Esophagus (tissue), 2 donors: ENCODE measurements at regions not wholly inside any gene's neighbourhood (a gene's known extent, or its start where the extent isn't known, plus 50 kb on each side); places are given as distances from the start of the nearest gene placed in this dataset.

ENCODE experiments used
- H3K27ac ChIP-seq, 2 donors: one replicate each; pipeline ENCODE4 v1.5.1; 2013; ENCODE audit warnings: low read depth in 2 of 2, mild to moderate bottlenecking in 2 of 2, inconsistent platforms in 1 of 2, low read length in 1 of 2, moderate library complexity in 1 of 2
- H3K27me3 ChIP-seq, 2 donors: one replicate each; pipeline ENCODE4 v1.6.1; 2013; ENCODE audit warnings: low read length in 2 of 2, control low read depth in 1 of 2, mild to moderate bottlenecking in 1 of 2; ENCODE audit not compliant: insufficient read depth in 2 of 2, control insufficient read depth in 1 of 2
- H3K36me3 ChIP-seq, 2 donors: one replicate each; pipeline ENCODE4 v1.6.1; 2013; ENCODE audit warnings: low read length in 1 of 2; ENCODE audit not compliant: control insufficient read depth in 2 of 2, insufficient read depth in 2 of 2
- H3K4me1 ChIP-seq, 2 donors: one replicate each; pipeline ENCODE4 v1.6.1; 2013; ENCODE audit warnings: low read length in 1 of 2; ENCODE audit not compliant: control insufficient read depth in 2 of 2, insufficient read depth in 2 of 2
- H3K4me3 ChIP-seq, 2 donors: one replicate each; pipeline ENCODE4 v1.5.1; 2013; ENCODE audit warnings: low read length in 2 of 2, mild to moderate bottlenecking in 2 of 2, low read depth in 1 of 2, moderate library complexity in 1 of 2
- H3K9me3 ChIP-seq, 2 donors: one replicate each; pipeline ENCODE4 v1.6.1; 2013; ENCODE audit warnings: mild to moderate bottlenecking in 2 of 2, low read depth in 1 of 2, low read length in 1 of 2, moderate library complexity in 1 of 2; ENCODE audit not compliant: control insufficient read depth in 2 of 2, insufficient read depth in 1 of 2
- WGBS, 2 donors: extraction: QIAGEN DNeasy Blood & Tissue Kit; methylation state at CpG; one replicate each; pipeline ENCODE4 v1.1.7; 2013; 5-methylcytosine and 5-hydroxymethylcytosine counted together
- donor health status: healthy with polysubstance abuse.
- donor health status: Bipolar disorder and iron deficiency.

DNA sequence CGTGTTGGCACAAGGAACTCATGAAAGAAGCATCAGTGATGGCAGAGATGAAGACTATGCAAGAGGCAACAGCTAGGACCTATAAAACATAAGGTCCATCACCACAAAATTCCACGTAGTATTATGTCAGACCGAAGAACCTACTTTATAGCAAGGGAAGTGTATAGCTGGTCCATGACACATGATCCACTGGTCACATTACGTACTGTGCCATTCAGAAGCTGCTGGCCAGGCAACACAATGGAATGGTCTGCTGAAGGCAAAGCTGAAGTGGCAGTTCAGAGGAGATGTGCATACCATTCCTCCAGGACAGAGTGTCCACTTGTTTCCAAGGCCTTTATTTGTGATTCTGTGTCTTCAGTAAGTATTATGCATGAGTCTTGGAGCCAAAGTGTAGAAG is 215.5 kb upstream of the UGT8 start:
- no peak overlapping the region for H3K4me3 ChIP-seq
- H3K27ac ChIP-seq = no peak overlapping the region
- 87 to 89% methylated on average over 4 of the region's 4 CpGs for WGBS, 2 donors
- no peaks in the 10 kb centered on the region for H3K4me1 ChIP-seq
- no peaks in the 10 kb centered on the region for H3K27me3 ChIP-seq
- no peaks in the 10 kb centered on the region for H3K36me3 ChIP-seq
- H3K9me3 ChIP-seq = no peaks in the 10 kb centered on the region

DNA sequence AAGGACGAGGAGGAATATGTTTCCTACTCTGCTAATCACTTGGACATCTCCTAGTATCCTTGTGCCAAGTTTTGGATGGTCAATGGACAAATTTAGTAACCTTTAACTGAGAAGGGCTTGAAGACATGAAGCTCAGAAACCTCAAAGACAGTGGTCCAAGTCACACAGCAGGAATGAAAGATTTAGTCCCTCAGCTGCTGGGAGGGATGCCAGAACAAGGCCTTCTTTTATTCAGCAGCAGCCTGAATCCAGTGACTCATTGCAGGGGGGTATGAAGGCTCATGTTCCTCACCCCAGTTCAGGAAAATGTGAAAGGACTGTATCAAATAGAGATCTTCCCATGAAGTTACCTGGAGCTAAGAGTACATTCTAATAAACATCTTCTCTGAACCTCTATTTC is 214.9 kb upstream of the UGT8 start:
- Histone ChIP-seq H3K36me3 (no peaks in the 10 kb centered on the region), H3K27ac (no peak overlapping the region), H3K4me3 (no peak overlapping the region), H3K9me3 (no peaks in the 10 kb centered on the region), H3K27me3 (no peaks in the 10 kb centered on the region), H3K4me1 (no peaks in the 10 kb centered on the region)
- 62 to 76% methylated on average over 1 of the region's 1 CpG for WGBS, 2 donors

DNA sequence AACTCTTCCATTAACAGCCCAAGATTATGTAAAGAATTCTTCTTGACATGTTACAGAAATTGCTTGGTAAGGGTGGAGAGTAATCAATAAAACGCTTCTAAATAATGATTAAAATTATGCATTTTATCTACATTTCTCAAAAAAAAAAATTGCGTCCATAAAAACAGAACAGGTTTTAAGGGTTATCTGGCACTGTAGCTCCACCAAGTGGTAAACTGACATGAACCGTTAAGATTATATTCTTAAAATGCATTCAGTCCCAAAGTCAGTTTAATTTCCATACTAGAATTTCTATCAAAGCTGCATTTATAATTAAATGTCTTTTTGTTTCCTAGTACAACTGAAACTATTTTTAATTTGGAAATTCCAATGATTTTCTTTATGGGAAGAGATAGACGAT is 214.0 kb upstream of the UGT8 start:
- Histone ChIP-seq H3K36me3 (no peaks in the 10 kb centered on the region), H3K27me3 (no peaks in the 10 kb centered on the region), H3K9me3 (no peaks in the 10 kb centered on the region), H3K4me3 (no peak overlapping the region), H3K27ac (no peak overlapping the region), H3K4me1 (no peaks in the 10 kb centered on the region)
- 6 to 9% methylated on average over 4 of the region's 4 CpGs for WGBS, 2 donors

DNA sequence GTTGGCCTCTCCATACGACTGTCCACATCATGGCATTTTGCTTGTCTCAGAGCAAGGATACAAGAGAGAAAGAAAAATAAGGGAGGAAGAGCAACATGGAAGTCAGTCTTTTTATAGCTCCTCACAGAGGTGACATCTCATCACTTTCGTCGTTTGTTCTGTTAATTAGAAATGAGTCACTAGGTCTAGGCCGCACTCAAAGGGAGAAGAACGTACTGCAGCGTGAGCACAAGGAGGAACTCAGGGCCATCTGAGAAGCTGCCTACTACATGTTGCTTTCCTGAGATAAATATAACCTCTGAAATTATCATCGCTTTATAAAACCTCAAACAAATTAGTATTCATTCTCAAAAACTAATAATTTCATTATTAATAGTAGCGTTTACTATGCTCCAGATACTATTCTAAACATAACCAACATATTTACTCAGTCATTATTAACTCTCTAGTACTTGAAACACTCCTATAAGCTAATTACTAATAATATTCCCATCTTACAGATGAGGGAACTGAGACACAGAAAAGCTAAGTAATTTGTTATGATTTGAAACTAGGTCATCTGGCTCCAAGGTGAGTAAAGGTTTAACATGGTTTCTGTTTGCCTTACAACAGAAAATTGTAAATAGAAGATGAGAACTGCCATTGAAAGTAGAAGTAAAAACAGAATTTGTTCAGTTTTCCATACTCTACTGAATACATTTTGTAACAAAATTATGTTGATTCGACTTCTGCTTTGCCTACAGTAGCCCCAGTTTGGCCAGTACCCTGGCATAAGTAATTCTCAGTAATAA is 213.2 kb upstream of the UGT8 start:
- Histone ChIP-seq H3K27ac (no peak overlapping the region), H3K27me3 (no peaks in the 10 kb centered on the region), H3K9me3 (no peaks in the 10 kb centered on the region), H3K4me3 (no peak overlapping the region), H3K36me3 (no peaks in the 10 kb centered on the region), H3K4me1 (no peaks in the 10 kb centered on the region)
- WGBS, 2 donors = 80 to 84% methylated on average over 9 of the region's 9 CpGs

DNA sequence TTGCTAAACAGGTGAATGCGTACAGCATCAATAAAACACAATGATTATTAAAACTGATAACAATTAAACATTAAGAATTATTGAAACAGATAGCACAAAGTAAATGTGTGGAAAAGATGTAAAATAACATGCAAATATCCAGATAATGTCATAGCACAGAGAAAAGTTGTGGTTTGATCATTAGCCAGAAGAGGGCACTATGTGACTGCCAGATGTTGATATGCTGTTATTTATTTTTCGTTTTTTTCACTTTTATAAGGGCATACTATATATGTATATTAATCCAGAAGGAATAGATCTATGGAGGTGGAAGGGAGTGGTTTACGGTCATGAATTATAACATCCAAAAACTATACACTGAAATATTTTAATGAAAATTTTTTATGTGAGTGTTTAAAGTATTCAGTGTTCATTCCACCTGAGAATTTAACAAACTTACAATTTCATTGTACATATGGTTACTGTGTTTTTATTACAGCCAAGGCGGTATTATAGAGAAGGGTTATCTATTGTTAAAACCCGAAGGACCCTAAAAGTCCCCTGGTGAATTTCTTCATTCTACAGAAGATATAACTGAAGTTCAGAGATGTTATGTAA is 211.9 kb upstream of the UGT8 start:
- 32 to 36% methylated on average over 5 of the region's 5 CpGs for WGBS, 2 donors
- Histone ChIP-seq H3K4me1 (no peaks in the 10 kb centered on the region), H3K4me3 (no peak overlapping the region)

DNA sequence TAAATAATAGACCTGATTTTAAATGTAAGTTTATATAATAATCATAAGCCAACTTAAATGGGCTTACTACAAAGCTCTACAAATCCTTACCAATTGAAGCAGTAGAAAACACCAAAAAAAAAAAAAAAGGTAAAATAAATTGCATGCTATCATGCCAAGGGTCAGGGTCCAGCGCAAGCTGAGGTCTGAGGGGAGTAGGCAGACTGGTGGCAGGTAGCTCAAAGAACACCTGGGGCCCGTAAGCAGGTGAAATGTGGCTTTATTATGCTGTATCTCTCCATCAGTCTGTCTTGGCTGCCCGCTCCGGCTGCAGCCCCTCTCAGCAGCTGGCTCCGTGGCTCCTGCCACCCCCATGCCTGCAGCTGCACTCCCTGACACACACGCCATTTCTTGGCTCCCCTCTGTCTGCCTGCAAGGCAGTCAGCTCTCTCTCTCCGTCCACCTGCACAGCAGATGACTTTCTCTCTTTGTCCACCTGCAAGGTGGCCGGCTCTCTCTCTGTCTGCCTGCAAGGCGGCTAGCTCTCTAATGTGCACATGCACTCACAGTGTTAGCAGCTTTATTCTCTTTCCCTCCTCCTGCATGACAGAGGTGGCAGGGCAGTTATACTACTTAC is 209.4 kb upstream of the UGT8 start:
- WGBS, 2 donors = 79% methylated on average over 9 of the region's 9 CpGs
- no peaks in the 10 kb centered on the region for H3K27me3 ChIP-seq
- no peak overlapping the region for H3K4me3 ChIP-seq
- H3K4me1 ChIP-seq = no peaks in the 10 kb centered on the region
- H3K9me3 ChIP-seq = no peaks in the 10 kb centered on the region
- H3K36me3 ChIP-seq = no peaks in the 10 kb centered on the region
- H3K27ac ChIP-seq = no peak overlapping the region

More for the DNA sequence above, 211.9 kb upstream of the UGT8 start:
- no peak overlapping the region for H3K27ac ChIP-seq
- no peaks in the 10 kb centered on the region for H3K27me3 ChIP-seq
- H3K36me3 ChIP-seq = no peaks in the 10 kb centered on the region
- H3K9me3 ChIP-seq = no peaks in the 10 kb centered on the region

DNA sequence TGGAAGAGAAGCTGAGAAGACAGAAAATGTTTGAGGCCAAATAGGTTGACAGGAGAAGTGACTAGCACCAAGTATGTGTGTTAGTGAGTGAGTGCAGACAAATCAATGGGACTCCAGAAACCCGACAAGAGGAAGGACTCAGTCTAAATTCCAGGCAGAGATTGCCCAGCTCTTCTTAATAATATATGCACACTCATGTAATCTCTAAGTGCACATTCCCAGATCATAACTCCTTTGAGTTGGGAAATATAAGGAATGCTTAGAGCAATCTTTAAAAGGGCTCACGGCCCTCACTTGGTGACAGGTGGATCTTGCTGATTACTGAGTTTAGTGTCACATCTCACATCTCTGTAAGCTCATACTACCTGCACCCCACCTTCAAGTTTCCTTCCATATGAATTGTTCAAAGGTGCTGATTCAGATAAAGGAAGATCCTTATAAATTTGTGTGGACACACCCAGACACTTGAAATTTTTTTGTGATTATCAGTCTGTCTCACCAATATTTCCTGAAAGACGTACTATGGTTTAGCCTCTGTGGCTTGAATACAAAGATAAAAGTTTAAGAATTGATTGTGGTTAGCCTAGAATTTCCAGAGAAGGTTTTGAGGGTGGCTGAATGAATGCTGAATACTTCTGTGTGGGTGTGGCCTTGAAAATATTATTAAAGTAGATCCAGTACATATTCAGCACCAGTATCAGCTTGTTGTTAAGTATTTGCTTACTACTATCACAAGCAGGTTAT is 205.1 kb upstream of the UGT8 start:
- no peak overlapping the region for H3K27ac ChIP-seq
- no peak overlapping the region for H3K4me3 ChIP-seq
- no peaks in the 10 kb centered on the region for H3K27me3 ChIP-seq
- 75% methylated on average over 3 of the region's 3 CpGs for WGBS, 2 donors
- no peaks in the 10 kb centered on the region for H3K9me3 ChIP-seq
- H3K36me3 ChIP-seq = no peaks in the 10 kb centered on the region
- H3K4me1 ChIP-seq = no peaks in the 10 kb centered on the region

DNA sequence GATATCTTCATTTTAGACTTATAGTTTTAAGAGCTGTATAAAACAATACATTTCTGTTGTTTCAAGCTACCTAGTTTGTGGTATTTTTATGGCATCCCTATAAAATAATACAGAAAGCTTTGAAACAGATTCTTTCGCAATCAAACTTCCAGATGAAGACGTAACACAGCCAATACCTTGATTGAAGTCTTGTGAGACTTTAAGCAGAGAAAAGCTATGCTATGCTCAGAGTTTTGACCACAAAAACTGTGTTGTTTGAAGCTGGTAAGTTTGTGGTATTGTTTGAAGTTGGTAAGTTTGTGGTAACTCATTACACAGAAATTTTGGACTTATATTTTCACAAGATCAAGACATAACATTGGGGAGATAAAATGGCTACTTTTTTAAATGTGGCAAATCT is 201.8 kb upstream of the UGT8 start:
- Histone ChIP-seq H3K4me1 (no peaks in the 10 kb centered on the region), H3K9me3 (no peaks in the 10 kb centered on the region), H3K36me3 (no peaks in the 10 kb centered on the region), H3K4me3 (no peak overlapping the region), H3K27me3 (no peaks in the 10 kb centered on the region), H3K27ac (no peak overlapping the region)
- 73 to 78% methylated on average over 2 of the region's 2 CpGs for WGBS, 2 donors

DNA sequence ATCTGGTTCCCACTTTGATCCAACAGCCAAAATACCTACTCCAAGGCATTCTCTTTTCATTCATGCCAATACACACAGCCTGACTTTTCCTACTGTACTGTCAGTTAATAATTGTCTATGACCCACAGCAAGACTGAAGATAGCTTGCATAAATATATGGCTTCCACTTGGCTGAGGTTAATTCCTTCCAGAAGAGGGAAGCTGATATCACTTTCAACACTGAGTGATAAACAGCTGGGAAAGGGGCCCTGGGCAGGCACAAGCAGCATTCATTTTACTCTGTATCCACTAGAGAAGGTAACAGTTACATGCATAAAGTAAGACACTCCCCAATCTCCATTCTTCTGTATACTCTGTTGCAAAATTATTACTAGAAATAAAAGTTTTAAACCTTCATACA is 200.2 kb upstream of the UGT8 start:
- H3K4me1 ChIP-seq = no peaks in the 10 kb centered on the region
- H3K27me3 ChIP-seq = no peaks in the 10 kb centered on the region
- H3K36me3 ChIP-seq = no peaks in the 10 kb centered on the region
- H3K9me3 ChIP-seq = no peaks in the 10 kb centered on the region
- H3K27ac ChIP-seq = no peak overlapping the region
- no peak overlapping the region for H3K4me3 ChIP-seq
